ENCODE measurements at regions not wholly inside any gene's neighbourhood (a gene's known extent, or its start where the extent isn't known, plus 50 kb on each side); places are given as distances from the start of the nearest gene placed in this dataset.

- H3K4me1 ChIP-seq (ENCODE audit: insufficient read depth, low read length, poor library complexity, severe bottlenecking): no peaks in the 10 kb centered on the region
- H3K4me3 ChIP-seq (ENCODE audit: low read length, poor library complexity, severe bottlenecking): no peak overlapping the region
- no peak overlapping the region for H3K4me2 ChIP-seq (ENCODE audit: low read depth, low read length, poor library complexity, severe bottlenecking)
- H2AFZ ChIP-seq (ENCODE audit: low read length): no peak overlapping the region
- no peaks in the 10 kb centered on the region for H3K9me2 ChIP-seq (replicated peaks; ENCODE audit: low read depth, low read length)
- no peaks in the 10 kb centered on the region for H3K36me3 ChIP-seq (ENCODE audit: insufficient read depth, low read length)
- H3K27me3 ChIP-seq (ENCODE audit: insufficient read depth, low read length, poor library complexity, severe bottlenecking): no peaks in the 10 kb centered on the region
- no peaks in the 10 kb centered on the region for H3K79me2 ChIP-seq (ENCODE audit: insufficient read depth, low read length)
- no peaks in the 10 kb centered on the region for H4K20me1 ChIP-seq (ENCODE audit: insufficient read depth, low read length, poor library complexity, severe bottlenecking)
- no peak overlapping the region for H3K9ac ChIP-seq (ENCODE audit: low read depth, low read length, poor library complexity, severe bottlenecking)
- H3F3A ChIP-seq (ENCODE audit: low read depth): no peaks in the 10 kb centered on the region
- no peak for TF ChIP-seq CTCF (conservative IDR thresholded peaks at IDR 0.05; ENCODE audit: low read length)
- TF ChIP-seq EZH2phosphoT487 (IDR thresholded peaks at IDR 0.05; ENCODE audit: borderline replicate concordance): no peak
- H3K9me3 ChIP-seq (ENCODE audit: insufficient read depth, low read depth, low read length): no peaks in the 10 kb centered on the region
Observed at GRCh38 chr10:33921970-33922605, 587.6 kb upstream of the NRP1 start.

GRCh38 chr10:33920351-33920750, 585.9 kb upstream of the NRP1 start:
- no peaks in the 10 kb centered on the region for H3K9me2 ChIP-seq (replicated peaks; ENCODE audit: low read depth, low read length)
- no peaks in the 10 kb centered on the region for H3F3A ChIP-seq (ENCODE audit: low read depth)
- no peak overlapping the region for H3K4me2 ChIP-seq (ENCODE audit: low read depth, low read length, poor library complexity, severe bottlenecking)
- H3K4me3 ChIP-seq (ENCODE audit: low read length, poor library complexity, severe bottlenecking): no peak overlapping the region
- no peaks in the 10 kb centered on the region for H4K20me1 ChIP-seq (ENCODE audit: insufficient read depth, low read length, poor library complexity, severe bottlenecking)
- no peaks in the 10 kb centered on the region for H3K9me3 ChIP-seq (ENCODE audit: insufficient read depth, low read depth, low read length)
- H3K36me3 ChIP-seq (ENCODE audit: insufficient read depth, low read length): no peaks in the 10 kb centered on the region
- no peaks in the 10 kb centered on the region for H3K27me3 ChIP-seq (ENCODE audit: insufficient read depth, low read length, poor library complexity, severe bottlenecking)
- H3K9ac ChIP-seq (ENCODE audit: low read depth, low read length, poor library complexity, severe bottlenecking): no peak overlapping the region
- H3K4me1 ChIP-seq (ENCODE audit: insufficient read depth, low read length, poor library complexity, severe bottlenecking): no peaks in the 10 kb centered on the region
- H3K79me2 ChIP-seq (ENCODE audit: insufficient read depth, low read length): no peaks in the 10 kb centered on the region
- TF ChIP-seq EZH2phosphoT487 (IDR thresholded peaks at IDR 0.05; ENCODE audit: borderline replicate concordance) (no peak), CTCF (conservative IDR thresholded peaks at IDR 0.05; ENCODE audit: low read length) (no peak)
- H2AFZ ChIP-seq (ENCODE audit: low read length): no peak overlapping the region

- H3K27me3 ChIP-seq (ENCODE audit: insufficient read depth, low read length, poor library complexity, severe bottlenecking): no peaks in the 10 kb centered on the region
- no peak for TF ChIP-seq EZH2phosphoT487 (IDR thresholded peaks at IDR 0.05; ENCODE audit: borderline replicate concordance)
- no peak for TF ChIP-seq CTCF (conservative IDR thresholded peaks at IDR 0.05; ENCODE audit: low read length)
- no peaks in the 10 kb centered on the region for H3K9me3 ChIP-seq (ENCODE audit: insufficient read depth, low read depth, low read length)
- no peaks in the 10 kb centered on the region for H3K4me1 ChIP-seq (ENCODE audit: insufficient read depth, low read length, poor library complexity, severe bottlenecking)
- no peaks in the 10 kb centered on the region for H3K9me2 ChIP-seq (replicated peaks; ENCODE audit: low read depth, low read length)
- H4K20me1 ChIP-seq (ENCODE audit: insufficient read depth, low read length, poor library complexity, severe bottlenecking): no peaks in the 10 kb centered on the region
- no peaks in the 10 kb centered on the region for H3K79me2 ChIP-seq (ENCODE audit: insufficient read depth, low read length)
- no peak overlapping the region for H3K4me3 ChIP-seq (ENCODE audit: low read length, poor library complexity, severe bottlenecking)
- no peaks in the 10 kb centered on the region for H3F3A ChIP-seq (ENCODE audit: low read depth)
- no peak overlapping the region for H3K9ac ChIP-seq (ENCODE audit: low read depth, low read length, poor library complexity, severe bottlenecking)
- H3K4me2 ChIP-seq (ENCODE audit: low read depth, low read length, poor library complexity, severe bottlenecking): no peak overlapping the region
- no peaks in the 10 kb centered on the region for H3K36me3 ChIP-seq (ENCODE audit: insufficient read depth, low read length)
- H2AFZ ChIP-seq (ENCODE audit: low read length): no peak overlapping the region
Observed at GRCh38 chr10:33919244-33919643, 584.8 kb upstream of the NRP1 start.
